GM21717 (cell line): ENCODE measurements at regions not wholly inside any gene's neighbourhood (a gene's known extent, or its start where the extent isn't known, plus 50 kb on each side); places are given as distances from the start of the nearest gene placed in this dataset.
"Not testable (repeated sequence)": the region's sequence is repeated elsewhere in the genome, so short reads cannot be mapped to it uniquely, and the experiment has no call there.

Experiments
- ATAC-seq: cut with Tn5 transposase; IDR thresholded peaks from one replicate; pipeline ENCODE4 v1.9.1; 2021; ENCODE audit warnings: mild to moderate bottlenecking, moderate library complexity; ENCODE audit not compliant: unreplicated experiment

GRCh38 chr17:45585794-45586650 lies 95.5 kb upstream of the PLEKHM1 start:
- not testable (repeated sequence) for ATAC-seq

GRCh38 chr17:45586651-45586934 lies 96.1 kb upstream of the PLEKHM1 start:
- not testable (repeated sequence) for ATAC-seq

DNA sequence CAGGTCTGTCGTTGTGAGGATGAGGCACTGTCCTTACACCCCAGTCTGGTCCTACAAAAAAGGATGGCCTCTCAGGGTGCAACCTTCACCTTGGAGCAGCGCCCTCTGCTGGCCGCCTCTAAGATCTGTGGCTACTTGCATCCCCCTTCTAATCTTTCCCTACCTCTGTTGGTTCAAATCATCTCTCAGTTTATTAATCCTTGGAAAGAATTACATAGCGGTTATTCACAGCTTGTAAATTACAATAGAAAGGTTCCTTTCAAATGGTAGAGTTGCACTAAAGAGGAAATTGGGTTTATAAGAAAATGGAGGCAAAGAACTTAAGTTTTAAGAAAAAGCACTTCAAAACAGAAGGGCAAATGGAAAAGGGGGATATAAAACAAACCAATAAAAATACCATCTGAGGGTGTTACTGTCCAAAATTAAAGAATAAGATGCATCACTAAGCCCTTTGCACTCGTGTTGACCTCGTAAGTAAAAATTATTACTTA lies 102.0 kb upstream of the PLEKHM1 start:
- not testable (repeated sequence) for ATAC-seq

- ATAC-seq, result not testable (repeated sequence)
Observed at GRCh38 chr17:45596347-45596746, 105.8 kb upstream of the PLEKHM1 start.

DNA sequence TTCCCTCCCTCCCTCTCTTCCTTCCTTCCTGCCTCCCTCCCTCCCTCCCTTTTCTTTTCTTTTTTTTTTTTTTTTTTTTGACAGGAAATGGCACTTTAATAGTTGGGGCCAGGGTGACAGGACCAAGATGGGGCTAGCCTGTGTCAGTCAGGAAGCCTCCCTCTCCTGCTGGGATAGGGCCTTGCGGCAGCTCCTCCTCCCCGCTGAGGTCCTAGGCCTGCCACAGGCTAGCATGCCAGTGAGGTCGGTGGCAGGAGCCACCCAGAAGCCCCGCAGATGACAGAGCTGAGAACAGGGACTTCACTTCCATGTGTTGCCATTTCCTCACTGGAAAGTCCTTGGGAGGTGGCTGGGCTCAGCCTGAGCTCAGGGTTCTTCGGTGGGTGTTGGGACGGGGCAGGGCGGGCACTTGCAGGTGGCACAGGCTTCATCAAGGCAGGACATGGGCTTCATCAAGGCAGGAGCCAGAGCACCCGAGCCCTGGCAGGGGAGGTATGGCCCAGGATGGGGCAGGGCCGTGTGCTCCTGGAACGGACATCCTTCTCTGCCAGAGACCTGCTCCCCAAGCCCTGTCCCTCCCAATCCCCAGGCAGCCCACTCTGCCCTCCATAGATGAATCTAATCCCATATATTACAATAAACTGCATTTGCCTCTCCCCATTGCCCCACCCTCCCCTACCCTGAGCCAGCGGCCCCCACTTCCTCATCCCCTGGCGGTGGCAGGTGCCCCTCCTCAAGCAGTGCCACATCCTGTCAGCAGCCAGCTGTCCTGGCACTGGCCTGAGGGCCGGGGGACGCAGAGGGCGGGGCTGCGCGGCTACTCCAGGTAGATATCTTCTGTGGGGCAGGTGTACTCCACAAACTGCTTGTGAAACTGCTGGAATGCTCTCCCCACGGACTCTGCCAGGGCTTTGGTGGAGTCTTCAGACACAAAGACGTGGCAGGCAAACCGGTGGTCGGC lies 109.8 kb upstream of the PLEKHM1 start:
- ATAC-seq, result not testable (repeated sequence)

- ATAC-seq, result not testable (repeated sequence)
Observed at GRCh38 chr17:45601013-45601412, 110.5 kb upstream of the PLEKHM1 start.

- ATAC-seq, result not testable (repeated sequence)
Observed at GRCh38 chr17:45601605-45602539, 111.4 kb upstream of the PLEKHM1 start.

DNA sequence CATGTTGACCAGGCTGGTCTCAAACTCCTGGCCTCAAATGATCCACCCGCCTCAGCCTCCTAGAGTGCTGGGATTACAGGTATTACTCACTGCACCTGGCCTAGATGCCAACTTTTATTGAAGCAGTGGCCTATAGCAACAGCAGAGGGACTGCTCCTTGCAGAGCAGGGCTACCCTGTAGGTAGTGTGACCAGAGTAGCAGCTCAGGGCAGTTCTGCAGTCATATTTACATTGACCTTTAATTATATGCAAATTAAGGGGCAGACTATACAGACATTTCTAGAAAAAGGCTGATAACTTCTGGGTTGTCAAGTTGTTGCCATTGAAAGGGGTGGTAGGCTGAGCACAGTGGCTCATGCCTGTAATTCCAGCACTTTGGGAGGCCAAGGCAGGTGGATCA lies 115.2 kb upstream of the PLEKHM1 start:
- ATAC-seq, result not testable (repeated sequence)

GRCh38 chr17:45619984-45620405 lies 129.5 kb upstream of the PLEKHM1 start:
- ATAC-seq, result peak; percentile 95

DNA sequence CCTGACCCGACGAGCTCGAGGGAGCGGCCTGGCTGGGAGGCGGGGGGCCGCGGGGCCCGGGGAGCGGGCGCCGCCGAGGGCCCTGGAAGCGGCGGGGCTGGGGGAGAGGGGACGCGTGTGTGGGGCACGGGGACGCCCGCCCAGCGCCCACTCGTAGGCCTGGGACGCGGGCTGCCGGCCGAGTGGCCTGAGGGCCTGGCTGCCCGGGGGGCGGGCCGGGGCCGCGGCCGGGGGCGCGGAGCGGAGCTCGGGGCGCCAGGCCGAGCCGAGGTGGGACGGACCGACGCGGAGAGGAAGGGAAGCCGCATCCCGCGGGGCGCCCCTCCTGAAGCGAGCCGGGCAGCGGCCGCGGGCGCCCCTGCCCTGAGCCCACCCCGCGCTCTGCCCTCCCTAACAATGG lies 129.9 kb upstream of the PLEKHM1 start:
- ATAC-seq, result peak; percentile 33

DNA sequence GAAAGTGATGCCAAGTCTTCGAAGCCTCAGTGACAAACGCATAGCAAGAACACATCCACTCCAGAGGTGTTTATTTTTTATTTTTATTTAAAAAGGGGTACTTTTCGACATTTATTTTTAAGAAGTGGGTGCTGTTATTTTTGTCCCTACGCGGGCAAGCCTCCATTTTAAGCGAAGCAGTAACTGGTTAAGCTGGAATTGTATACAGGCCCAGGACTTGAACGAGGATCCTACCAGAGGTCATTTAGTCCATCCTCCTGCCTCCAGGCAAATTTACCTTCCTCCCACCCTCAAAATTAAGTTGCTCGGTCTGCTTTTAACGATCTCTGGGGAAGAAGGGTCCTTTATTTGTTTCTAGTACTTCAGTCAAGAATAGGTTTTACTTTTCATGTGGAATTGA lies 130.6 kb upstream of the PLEKHM1 start:
- not testable (repeated sequence) for ATAC-seq

DNA sequence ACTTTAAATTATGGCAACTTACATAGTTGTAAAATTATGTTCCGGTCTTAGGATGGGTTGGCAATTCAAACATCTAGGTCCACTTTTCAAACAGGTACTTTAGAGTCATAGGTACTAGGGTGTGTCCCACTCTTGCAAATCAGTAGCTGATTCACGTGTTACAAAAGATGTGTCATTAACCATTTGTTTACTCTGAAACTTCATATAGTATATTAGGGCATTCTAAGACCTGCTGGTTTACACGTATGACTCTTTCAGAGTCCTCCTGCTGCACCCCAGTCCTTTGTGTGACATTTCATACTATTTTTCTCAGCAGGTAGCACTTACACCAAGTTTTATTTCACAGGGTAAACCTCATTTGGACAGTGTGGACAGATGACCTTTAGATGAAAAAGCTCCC lies 131.8 kb upstream of the PLEKHM1 start:
- not testable (repeated sequence) for ATAC-seq

DNA sequence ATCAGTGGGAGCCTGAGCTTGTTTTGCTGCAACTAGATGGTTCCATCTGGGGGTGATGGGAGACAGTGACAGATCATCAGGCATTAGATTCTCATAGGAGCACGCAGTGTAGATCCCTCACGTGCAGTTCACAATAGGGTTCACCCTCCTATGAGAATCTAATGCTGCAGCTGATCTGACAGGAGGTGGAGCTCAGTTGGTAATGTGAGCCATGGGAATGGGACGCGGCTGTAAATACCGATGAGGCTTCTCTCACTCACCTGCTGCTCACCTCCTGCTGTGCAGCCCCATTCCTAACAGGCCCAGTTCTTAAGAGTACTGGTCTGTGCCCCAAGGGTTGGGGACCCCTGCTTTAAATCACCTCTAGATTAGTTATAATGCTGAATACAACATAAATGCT lies 137.5 kb upstream of the PLEKHM1 start:
- ATAC-seq, result no peak

DNA sequence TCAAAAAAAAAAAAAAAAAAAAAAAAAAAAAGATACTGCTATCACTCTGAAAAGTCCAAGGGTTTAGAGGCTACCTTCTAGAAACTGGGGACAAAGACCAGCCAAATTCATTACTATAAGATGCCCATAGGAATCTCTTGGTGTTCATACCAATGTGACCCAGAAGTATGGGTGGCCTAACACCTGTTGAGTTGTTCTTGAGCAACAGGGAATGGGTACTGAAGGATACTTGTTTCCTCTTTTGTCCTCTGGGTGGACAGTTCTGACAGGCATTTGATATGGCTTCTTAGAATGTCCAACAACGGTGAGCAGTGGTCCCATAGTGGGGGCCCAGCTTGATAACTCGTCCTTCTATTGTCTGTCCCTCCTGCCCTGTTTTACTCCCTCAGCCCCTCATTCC lies 141.4 kb upstream of the PLEKHM1 start:
- ATAC-seq, result no peak

DNA sequence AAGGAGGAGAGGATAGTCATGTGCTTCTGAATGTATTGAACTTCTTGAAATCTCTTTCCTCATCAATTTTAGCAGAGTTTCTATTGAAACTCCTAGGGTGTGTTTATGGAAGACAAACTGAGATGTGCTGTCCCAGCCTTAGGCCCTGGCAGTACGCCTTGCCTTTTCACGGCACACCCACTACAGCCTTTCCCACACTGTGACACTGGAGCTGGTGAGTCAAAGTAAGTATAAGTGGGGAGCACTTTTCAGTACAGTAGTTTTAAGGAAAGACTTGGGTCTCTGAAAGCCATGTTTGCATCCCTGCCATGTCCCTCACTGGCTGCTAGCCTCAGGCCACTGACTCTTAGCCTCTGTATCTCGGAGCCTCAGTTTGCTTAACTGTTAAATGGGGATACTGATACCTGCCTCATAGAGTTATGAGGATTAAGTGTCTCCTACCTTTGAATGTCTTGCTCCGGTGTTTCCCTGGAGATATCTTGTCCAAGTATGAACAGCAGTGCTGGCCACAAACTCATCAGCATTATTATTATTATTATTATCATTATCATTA lies 144.7 kb upstream of the CRHR1 start:
- no peak for ATAC-seq

DNA sequence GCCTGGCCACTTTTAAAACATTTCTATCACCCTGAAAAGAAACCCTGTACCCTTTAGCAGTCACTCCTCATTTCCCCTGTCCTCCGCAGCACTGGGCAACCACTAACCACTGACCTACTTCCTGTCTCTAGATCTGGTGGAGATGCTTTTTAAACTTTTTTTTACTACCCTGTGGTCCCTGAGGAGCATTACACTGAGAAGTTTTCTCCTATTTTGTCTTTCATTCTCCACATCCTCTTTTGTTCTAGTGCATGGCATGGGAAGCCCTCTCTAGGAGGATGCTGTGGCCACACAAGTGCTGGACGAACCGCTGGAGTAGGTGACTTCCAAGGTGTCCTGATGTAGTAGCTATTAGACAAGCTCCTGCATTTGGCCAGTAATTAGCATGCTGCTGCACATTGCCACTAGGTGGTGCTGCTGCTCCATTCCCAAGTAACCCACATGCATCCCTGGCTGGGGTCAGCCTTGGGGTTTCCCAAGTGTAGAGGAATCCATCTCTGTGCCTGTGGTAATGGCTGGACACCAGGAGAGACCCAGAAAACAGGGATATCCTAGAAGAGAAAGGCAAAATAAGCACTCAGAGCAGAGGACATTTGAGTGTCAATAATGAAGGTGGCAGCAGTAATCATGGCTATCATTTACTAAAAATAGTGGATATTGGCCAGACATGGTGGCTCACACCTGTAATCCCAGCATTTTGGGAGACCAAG lies 143.8 kb upstream of the CRHR1 start:
- ATAC-seq, result no peak

DNA sequence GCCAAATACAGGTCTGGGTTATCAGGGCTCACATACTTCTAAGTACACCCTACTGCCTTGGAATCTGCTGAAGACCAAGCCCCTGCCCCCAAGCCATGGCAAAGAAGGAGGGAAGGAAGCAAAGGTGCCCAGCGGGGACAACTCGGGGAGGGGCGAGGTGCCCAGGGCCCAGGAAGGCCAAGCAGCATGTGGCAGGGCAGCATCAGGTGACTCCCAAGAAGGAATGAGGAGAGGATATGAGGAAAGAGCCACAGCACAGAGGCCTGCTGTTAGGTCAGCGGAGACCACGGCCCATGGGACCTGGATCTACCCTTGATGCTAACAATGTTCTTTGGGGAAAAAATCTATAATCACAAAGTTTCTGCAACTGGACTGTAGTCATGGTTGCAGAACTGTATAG lies 142.6 kb upstream of the CRHR1 start:
- no peak for ATAC-seq

GRCh38 chr17:45643591-45643990 lies 140.5 kb upstream of the CRHR1 start:
- ATAC-seq, result no peak

- not testable (repeated sequence) for ATAC-seq
Observed at GRCh38 chr17:45644637-45645036, 139.5 kb upstream of the CRHR1 start.

GRCh38 chr17:45645330-45645729 lies 138.8 kb upstream of the CRHR1 start:
- ATAC-seq, result no peak
